ENCODE measurements at regions not wholly inside any gene's neighbourhood (a gene's known extent, or its start where the extent isn't known, plus 50 kb on each side); places are given as distances from the start of the nearest gene placed in this dataset.

GRCh38 chr2:208565690-208566416 is 159.3 kb downstream of the PTH2R start:
- TF ChIP-seq, protein P1, sequence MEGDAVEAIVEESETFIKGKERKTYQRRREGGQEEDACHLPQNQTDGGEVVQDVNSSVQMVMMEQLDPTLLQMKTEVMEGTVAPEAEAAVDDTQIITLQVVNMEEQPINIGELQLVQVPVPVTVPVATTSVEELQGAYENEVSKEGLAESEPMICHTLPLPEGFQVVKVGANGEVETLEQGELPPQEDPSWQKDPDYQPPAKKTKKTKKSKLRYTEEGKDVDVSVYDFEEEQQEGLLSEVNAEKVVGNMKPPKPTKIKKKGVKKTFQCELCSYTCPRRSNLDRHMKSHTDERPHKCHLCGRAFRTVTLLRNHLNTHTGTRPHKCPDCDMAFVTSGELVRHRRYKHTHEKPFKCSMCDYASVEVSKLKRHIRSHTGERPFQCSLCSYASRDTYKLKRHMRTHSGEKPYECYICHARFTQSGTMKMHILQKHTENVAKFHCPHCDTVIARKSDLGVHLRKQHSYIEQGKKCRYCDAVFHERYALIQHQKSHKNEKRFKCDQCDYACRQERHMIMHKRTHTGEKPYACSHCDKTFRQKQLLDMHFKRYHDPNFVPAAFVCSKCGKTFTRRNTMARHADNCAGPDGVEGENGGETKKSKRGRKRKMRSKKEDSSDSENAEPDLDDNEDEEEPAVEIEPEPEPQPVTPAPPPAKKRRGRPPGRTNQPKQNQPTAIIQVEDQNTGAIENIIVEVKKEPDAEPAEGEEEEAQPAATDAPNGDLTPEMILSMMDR (IDR thresholded peaks at IDR 0.05): no peak
- no peak for TF ChIP-seq POLR2A (IDR thresholded peaks at IDR 0.05)
